ENCODE measurements at regions not wholly inside any gene's neighbourhood (a gene's known extent, or its start where the extent isn't known, plus 50 kb on each side); places are given as distances from the start of the nearest gene placed in this dataset.

- H3K4me1 Mint-ChIP-seq (ENCODE audit: low read depth): no peaks in the 10 kb centered on the region
- no peak for DNase-seq (ENCODE audit: low spot score)
- H3K27ac Mint-ChIP-seq (ENCODE audit: unreplicated experiment): no peak overlapping the region
- TF ChIP-seq, protein P1, sequence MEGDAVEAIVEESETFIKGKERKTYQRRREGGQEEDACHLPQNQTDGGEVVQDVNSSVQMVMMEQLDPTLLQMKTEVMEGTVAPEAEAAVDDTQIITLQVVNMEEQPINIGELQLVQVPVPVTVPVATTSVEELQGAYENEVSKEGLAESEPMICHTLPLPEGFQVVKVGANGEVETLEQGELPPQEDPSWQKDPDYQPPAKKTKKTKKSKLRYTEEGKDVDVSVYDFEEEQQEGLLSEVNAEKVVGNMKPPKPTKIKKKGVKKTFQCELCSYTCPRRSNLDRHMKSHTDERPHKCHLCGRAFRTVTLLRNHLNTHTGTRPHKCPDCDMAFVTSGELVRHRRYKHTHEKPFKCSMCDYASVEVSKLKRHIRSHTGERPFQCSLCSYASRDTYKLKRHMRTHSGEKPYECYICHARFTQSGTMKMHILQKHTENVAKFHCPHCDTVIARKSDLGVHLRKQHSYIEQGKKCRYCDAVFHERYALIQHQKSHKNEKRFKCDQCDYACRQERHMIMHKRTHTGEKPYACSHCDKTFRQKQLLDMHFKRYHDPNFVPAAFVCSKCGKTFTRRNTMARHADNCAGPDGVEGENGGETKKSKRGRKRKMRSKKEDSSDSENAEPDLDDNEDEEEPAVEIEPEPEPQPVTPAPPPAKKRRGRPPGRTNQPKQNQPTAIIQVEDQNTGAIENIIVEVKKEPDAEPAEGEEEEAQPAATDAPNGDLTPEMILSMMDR (IDR thresholded peaks at IDR 0.05): no peak
- H3K9me3 Mint-ChIP-seq (ENCODE audit: low read depth): peaks cover 10% of the 10 kb centered on the region
- no peak overlapping the region for H3K4me3 Mint-ChIP-seq (ENCODE audit: unreplicated experiment)
- no peaks in the 10 kb centered on the region for H3K27me3 Mint-ChIP-seq (ENCODE audit: low read depth)
- H3K36me3 Mint-ChIP-seq (ENCODE audit: low read depth): no peaks in the 10 kb centered on the region
Observed at GRCh38 chr1:164337885-164338284, 221.1 kb upstream of the PBX1 start.

DNA sequence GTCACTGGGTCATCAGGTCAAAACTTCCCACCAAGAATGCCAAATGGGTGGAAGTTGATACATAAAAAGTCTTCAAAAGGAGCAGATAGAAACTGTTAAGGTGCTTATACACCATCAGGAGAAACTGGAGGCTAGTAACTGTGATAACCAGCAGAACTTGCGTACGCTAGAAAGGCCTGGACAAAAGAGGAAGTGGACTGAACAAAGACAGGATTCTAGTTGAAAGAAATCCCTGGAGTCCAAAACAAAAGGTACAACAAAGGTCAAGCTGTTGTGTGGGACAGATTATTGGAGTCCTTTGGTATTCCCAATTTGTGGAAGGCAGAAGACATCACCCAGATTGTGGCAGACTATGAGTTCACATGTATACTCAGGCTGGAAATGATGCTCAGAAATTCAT is 215.8 kb upstream of the PBX1 start:
- Mint-ChIP-seq H3K4me3 (ENCODE audit: unreplicated experiment) (no peak overlapping the region), H3K9me3 (ENCODE audit: low read depth) (peaks cover 19% of the 10 kb centered on the region), H3K27ac (ENCODE audit: unreplicated experiment) (no peak overlapping the region), H3K4me1 (ENCODE audit: low read depth) (no peaks in the 10 kb centered on the region), H3K27me3 (ENCODE audit: low read depth) (no peaks in the 10 kb centered on the region), H3K36me3 (ENCODE audit: low read depth) (no peaks in the 10 kb centered on the region)
- TF ChIP-seq, protein P1 (IDR thresholded peaks at IDR 0.05): no peak
- DNase-seq (ENCODE audit: low spot score): no peak

DNA sequence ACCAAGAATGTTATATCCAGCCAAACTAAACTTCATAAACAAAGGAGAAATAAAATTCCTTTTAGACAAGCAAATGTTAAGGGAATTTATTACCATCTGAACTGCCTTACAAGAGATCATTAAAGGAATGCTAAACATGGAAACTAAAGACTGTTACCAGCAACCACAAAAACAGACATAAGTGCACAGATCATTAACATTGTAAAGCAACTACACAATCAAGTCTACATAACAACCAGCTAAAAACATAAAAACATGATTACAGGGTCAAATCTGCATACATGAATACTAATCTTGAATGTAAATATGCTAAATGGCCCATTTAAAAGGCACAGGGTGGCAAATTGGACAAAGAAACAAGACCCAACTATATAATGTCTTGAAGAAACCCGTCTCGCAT is 211.0 kb upstream of the PBX1 start:
- TF ChIP-seq, protein P1 (IDR thresholded peaks at IDR 0.05): no peak
- Mint-ChIP-seq H3K27ac (ENCODE audit: unreplicated experiment) (no peak overlapping the region), H3K27me3 (ENCODE audit: low read depth) (no peaks in the 10 kb centered on the region), H3K4me1 (ENCODE audit: low read depth) (no peaks in the 10 kb centered on the region), H3K4me3 (ENCODE audit: unreplicated experiment) (no peak overlapping the region), H3K36me3 (ENCODE audit: low read depth) (peaks cover 2% of the 10 kb centered on the region), H3K9me3 (ENCODE audit: low read depth) (peaks cover 38% of the 10 kb centered on the region)
- DNase-seq (ENCODE audit: low spot score): no peak

GRCh38 chr1:164356511-164356910 is 202.5 kb upstream of the PBX1 start:
- H3K27me3 Mint-ChIP-seq (ENCODE audit: low read depth): peaks cover 4% of the 10 kb centered on the region
- H3K4me3 Mint-ChIP-seq (ENCODE audit: unreplicated experiment): no peak overlapping the region
- H3K4me1 Mint-ChIP-seq (ENCODE audit: low read depth): no peaks in the 10 kb centered on the region
- DNase-seq (ENCODE audit: low spot score): no peak
- TF ChIP-seq, protein P1 (IDR thresholded peaks at IDR 0.05): no peak
- peaks cover 8% of the 10 kb centered on the region for H3K9me3 Mint-ChIP-seq (ENCODE audit: low read depth)
- H3K36me3 Mint-ChIP-seq (ENCODE audit: low read depth): no peaks in the 10 kb centered on the region
- H3K27ac Mint-ChIP-seq (ENCODE audit: unreplicated experiment): no peak overlapping the region

DNA sequence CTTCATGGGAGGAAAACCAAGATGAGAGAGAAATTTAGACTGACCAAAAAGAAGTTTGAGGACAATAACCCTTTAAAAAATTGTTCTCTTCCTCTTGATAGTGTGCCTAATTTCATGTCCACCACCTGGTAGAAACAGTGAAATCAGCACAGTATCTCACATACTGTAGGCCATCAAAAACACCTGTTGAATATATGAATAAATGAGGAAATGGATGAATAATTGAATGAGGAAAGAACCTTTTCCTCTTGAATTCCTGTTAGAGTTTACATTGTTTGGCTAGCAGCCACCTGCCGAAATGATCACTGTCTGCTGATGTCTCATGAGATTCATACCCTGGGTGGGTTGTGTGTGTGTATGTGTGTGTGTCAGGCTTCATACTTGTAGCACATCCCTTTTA is 198.7 kb upstream of the PBX1 start:
- H3K27me3 Mint-ChIP-seq (ENCODE audit: low read depth): peaks cover 2% of the 10 kb centered on the region
- peaks cover under 1% of the 10 kb centered on the region for H3K9me3 Mint-ChIP-seq (ENCODE audit: low read depth)
- H3K4me3 Mint-ChIP-seq (ENCODE audit: unreplicated experiment): no peak overlapping the region
- DNase-seq (ENCODE audit: low spot score): no peak
- H3K36me3 Mint-ChIP-seq (ENCODE audit: low read depth): no peaks in the 10 kb centered on the region
- H3K27ac Mint-ChIP-seq (ENCODE audit: unreplicated experiment): no peak overlapping the region
- H3K4me1 Mint-ChIP-seq (ENCODE audit: low read depth): no peaks in the 10 kb centered on the region
- TF ChIP-seq, protein P1 (IDR thresholded peaks at IDR 0.05): no peak
